ENCODE measurements at regions not wholly inside any gene's neighbourhood (a gene's known extent, or its start where the extent isn't known, plus 50 kb on each side); places are given as distances from the start of the nearest gene placed in this dataset.
A peak's percentile ranks its signal among the peaks of the same experiment; 100 is the strongest.

GRCh38 chr10:63769367-63769766, 248.2 kb downstream of the REEP3 start:
- TF ChIP-seq ZNF777 (tag by site-specific recombination; IDR thresholded peaks at IDR 0.05; ENCODE audit: borderline replicate concordance) (no peak), TRIM28 (IDR thresholded peaks at IDR 0.05; ENCODE audit: borderline replicate concordance, low read length) (no peak), ZNF311 (tag by site-specific recombination; IDR thresholded peaks at IDR 0.05; ENCODE audit: borderline replicate concordance) (no peak), ZNF626 (tag by site-specific recombination; IDR thresholded peaks at IDR 0.05) (no peak), ZBTB10 (tag by site-specific recombination; IDR thresholded peaks at IDR 0.05) (no peak), REST (tag by site-specific recombination; IDR thresholded peaks at IDR 0.05) (no peak), ZNF140 (tag by site-specific recombination; IDR thresholded peaks at IDR 0.05) (no peak)
- no peak overlapping the region for H3K4me3 ChIP-seq (ENCODE audit: low read depth, low read length)
- CTCF ChIA-PET, result interaction anchor here (0.7 to 5.6 kb wide), 7 partner anchors 14 to 610 kb away, joined by 3 to 68 read pairs (median 5); no protein-coding TSS in a partner anchor
- no peaks in the 10 kb centered on the region for H3K9me3 ChIP-seq (ENCODE audit: control insufficient read depth, insufficient read depth, low read depth, low read length)
- no peaks in the 10 kb centered on the region for H3K36me3 ChIP-seq (ENCODE audit: control insufficient read depth in 2 of 2, insufficient read depth in 1 of 2, low read length in 2 of 2)
- POLR2A ChIA-PET, result no interaction called here
- no peaks in the 10 kb centered on the region for H3K4me1 ChIP-seq (ENCODE audit: control insufficient read depth, insufficient read depth, low read length)
- no peak overlapping the region for H3K27ac ChIP-seq (ENCODE audit: extremely low read depth, low read depth, low read length)

- Histone ChIP-seq H3K4me1 (ENCODE audit: control insufficient read depth, insufficient read depth, low read length) (no peaks in the 10 kb centered on the region), H3K9me3 (ENCODE audit: control insufficient read depth, insufficient read depth, low read depth, low read length) (no peaks in the 10 kb centered on the region), H3K36me3 (ENCODE audit: control insufficient read depth in 2 of 2, insufficient read depth in 1 of 2, low read length in 2 of 2) (no peaks in the 10 kb centered on the region), H3K27ac (ENCODE audit: extremely low read depth, low read depth, low read length) (no peak overlapping the region), H3K4me3 (ENCODE audit: low read depth, low read length) (no peak overlapping the region)
- POLR2A ChIA-PET, result no interaction called here
- peak; percentile 78 for TF ChIP-seq SCRT2 (tag by site-specific recombination; IDR thresholded peaks at IDR 0.05)
- TF ChIP-seq SCRT1 (tag by site-specific recombination; IDR thresholded peaks at IDR 0.05; ENCODE audit: borderline replicate concordance), result peak; percentile 73; the same call in 1 of the 2 replicates
- TF ChIP-seq ZNF24 (tag by site-specific recombination; IDR thresholded peaks at IDR 0.05), result no peak
- CTCF ChIA-PET, result interaction anchor here (0.7 to 5.6 kb wide), 5 partner anchors 15 to 604 kb away, joined by 3 to 68 read pairs (median 5); no protein-coding TSS in a partner anchor
Measured at GRCh38 chr10:63770523-63770922, 249.3 kb downstream of the REEP3 start.

GRCh38 chr10:63772491-63772890, 251.3 kb downstream of the REEP3 start:
- ChIA-PET POLR2A (no interaction called here), CTCF (interaction anchor here (0.5 to 1.7 kb wide), 5 partner anchors 9 to 1045 kb away, joined by 3 to 5 read pairs (median 4); no protein-coding TSS in a partner anchor)
- Histone ChIP-seq H3K9me3 (ENCODE audit: control insufficient read depth, insufficient read depth, low read depth, low read length) (no peaks in the 10 kb centered on the region), H3K4me1 (ENCODE audit: control insufficient read depth, insufficient read depth, low read length) (no peaks in the 10 kb centered on the region), H3K4me3 (ENCODE audit: low read depth, low read length) (no peak overlapping the region), H3K27ac (ENCODE audit: extremely low read depth, low read depth, low read length) (no peak overlapping the region), H3K36me3 (ENCODE audit: control insufficient read depth in 2 of 2, insufficient read depth in 1 of 2, low read length in 2 of 2) (no peaks in the 10 kb centered on the region)
- TF ChIP-seq SCRT2 (tag by site-specific recombination; IDR thresholded peaks at IDR 0.05), result no peak
- no peak for TF ChIP-seq ZNF18 (tag by site-specific recombination; IDR thresholded peaks at IDR 0.05)
